Astrocyte of the spinal cord (primary cell): ENCODE measurements at regions not wholly inside any gene's neighbourhood (a gene's known extent, or its start where the extent isn't known, plus 50 kb on each side); places are given as distances from the start of the nearest gene placed in this dataset.
"Not testable (repeated sequence)": the region's sequence is repeated elsewhere in the genome, so short reads cannot be mapped to it uniquely, and the experiment has no call there.

Experiments used
- DNase-seq: peaks from one replicate; pipeline ENCODE4 v3.0.0; 2011; ENCODE audit warnings: low read depth, low spot score
- H3K4me3 ChIP-seq: 2 replicates; pipeline ENCODE4 v1.5.1; 2011; ENCODE audit warnings: low read depth, mild to moderate bottlenecking, low read length, moderate library complexity
- in situ Hi-C: cut with HindIII; loops from 2 replicates; pipeline ENCODE4 v1.10.0; 2017; ENCODE audit warnings: low sequenced_read_pairs
- TF ChIP-seq, protein P1 (sequence below): IDR thresholded peaks from 2 replicates; pipeline ENCODE4 v1.5.1; 2012; ENCODE audit warnings: low read depth, mild to moderate bottlenecking, low read length, inconsistent platforms

DNA sequence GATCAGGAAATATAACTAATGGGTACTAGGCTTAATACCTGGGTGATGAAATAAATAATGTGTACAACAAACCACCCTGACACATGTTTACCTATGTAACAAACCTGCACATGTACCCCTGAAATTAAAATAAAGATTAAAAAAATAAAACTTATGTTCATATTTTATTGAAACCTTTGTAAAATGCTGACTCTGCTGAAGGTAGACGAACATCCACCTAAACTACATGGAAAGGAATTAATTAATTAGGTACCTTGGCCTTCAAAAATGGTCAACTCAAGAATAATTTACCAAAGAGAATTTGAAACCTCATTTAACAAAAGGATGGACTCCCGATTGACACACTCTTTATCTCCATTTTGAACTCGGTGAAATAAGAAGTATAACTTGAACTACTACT is 152.3 kb upstream of the OR13F1 start:
- TF ChIP-seq, protein P1, sequence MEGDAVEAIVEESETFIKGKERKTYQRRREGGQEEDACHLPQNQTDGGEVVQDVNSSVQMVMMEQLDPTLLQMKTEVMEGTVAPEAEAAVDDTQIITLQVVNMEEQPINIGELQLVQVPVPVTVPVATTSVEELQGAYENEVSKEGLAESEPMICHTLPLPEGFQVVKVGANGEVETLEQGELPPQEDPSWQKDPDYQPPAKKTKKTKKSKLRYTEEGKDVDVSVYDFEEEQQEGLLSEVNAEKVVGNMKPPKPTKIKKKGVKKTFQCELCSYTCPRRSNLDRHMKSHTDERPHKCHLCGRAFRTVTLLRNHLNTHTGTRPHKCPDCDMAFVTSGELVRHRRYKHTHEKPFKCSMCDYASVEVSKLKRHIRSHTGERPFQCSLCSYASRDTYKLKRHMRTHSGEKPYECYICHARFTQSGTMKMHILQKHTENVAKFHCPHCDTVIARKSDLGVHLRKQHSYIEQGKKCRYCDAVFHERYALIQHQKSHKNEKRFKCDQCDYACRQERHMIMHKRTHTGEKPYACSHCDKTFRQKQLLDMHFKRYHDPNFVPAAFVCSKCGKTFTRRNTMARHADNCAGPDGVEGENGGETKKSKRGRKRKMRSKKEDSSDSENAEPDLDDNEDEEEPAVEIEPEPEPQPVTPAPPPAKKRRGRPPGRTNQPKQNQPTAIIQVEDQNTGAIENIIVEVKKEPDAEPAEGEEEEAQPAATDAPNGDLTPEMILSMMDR, result no peak
- DNase-seq, result no peak
- in situ Hi-C loops, result no loop called here

DNA sequence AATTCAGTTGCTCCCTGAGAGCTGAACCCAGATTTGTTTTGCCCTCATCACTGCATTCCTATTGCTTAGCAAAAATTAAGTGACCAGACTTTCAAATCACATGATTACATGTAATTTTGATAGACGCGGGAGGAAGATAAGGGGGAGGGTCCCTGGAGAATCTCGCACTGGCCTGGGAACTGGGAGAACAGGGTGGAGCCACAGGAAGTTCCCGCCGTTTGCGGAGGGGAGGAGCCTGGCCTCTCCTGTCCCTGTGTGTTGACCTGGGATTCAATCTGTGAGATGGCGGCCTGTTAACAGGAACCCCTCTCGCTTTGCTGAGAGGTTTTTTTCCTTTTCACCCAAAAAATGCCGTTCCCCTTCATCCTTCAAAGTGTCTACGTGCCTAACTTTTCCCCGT is 142.9 kb upstream of the OR13F1 start:
- no peak for DNase-seq
- H3K4me3 ChIP-seq, result no peak overlapping the region
- in situ Hi-C loops, result no loop called here
- TF ChIP-seq, protein P1, result no peak

More for the DNA sequence above, 152.3 kb upstream of the OR13F1 start:
- H3K4me3 ChIP-seq, result no peak overlapping the region

DNA sequence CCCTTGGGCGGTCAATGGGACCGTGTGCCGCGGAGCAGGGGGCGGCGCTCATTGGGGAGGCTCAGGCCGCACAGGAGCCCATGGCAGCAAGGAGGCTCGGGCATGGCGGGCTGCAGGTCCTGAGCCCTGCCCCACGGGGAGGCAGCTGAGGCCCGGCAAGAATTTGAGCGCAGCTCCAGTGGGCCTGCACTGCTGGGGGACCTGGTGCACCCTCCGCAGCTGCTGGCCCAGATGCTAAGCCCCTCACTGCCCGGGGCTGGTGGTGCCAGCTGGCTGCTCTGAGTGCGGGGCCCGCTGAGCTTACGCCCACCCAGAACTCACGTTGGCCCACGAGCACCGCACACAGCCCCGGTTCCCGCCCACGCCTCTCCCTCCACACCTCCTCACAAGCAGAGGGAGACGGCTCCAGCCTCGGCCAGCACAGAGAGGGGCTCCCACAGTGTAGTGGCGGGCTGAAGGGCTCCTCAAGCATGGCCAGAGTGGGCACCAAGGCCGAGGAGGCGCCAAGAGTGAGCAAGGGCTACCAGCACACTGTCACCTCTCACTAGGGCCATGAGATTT is 141.1 kb upstream of the OR13F1 start:
- TF ChIP-seq, protein P1, result no peak
- no peak for DNase-seq
- in situ Hi-C loops, result no loop called here
- no peak overlapping the region for H3K4me3 ChIP-seq

DNA sequence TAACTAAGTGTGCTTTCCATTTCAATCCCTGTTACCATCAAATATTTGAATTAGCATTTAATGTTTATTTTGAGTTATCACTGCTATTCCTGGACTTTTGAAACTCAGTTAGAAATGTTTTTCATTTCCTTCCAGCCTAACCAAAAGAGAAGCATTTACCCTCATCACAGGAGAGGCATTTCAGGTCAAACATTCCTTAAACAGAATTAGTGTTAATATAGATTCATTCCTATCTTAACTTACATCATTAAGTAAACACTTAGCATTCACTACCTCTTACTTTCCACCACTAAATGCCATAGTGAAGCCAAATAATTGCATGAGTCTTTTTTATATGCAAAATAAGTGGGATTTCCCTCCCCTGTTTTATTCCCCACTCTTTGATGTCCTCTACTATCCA is 136.6 kb upstream of the OR13F1 start:
- in situ Hi-C loops, result no loop called here
- TF ChIP-seq, protein P1, result no peak

DNA sequence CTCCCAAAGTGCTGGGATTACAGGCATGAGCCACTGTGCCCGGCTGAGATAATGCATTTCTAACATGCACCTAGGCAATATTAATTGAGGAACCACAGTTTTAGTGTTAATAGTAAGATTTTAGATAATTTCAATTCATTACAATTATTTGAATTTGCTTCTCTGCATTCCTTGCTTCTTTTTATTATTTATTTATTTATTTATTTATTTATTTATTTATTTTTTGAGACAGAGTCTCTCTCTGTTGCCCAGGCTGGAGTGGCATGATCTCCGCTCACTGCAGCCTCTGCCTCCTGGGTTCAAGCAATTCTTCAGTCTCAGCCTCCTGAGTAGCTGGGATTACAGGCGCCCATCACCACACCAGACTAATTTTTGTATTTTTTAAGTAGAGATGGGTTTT is 135.7 kb upstream of the OR13F1 start:
- H3K4me3 ChIP-seq, DNase-seq, in situ Hi-C loops: not testable (repeated sequence)

More for the DNA sequence above, 136.6 kb upstream of the OR13F1 start:
- no peak overlapping the region for H3K4me3 ChIP-seq
- peak; percentile 3 for DNase-seq

DNA sequence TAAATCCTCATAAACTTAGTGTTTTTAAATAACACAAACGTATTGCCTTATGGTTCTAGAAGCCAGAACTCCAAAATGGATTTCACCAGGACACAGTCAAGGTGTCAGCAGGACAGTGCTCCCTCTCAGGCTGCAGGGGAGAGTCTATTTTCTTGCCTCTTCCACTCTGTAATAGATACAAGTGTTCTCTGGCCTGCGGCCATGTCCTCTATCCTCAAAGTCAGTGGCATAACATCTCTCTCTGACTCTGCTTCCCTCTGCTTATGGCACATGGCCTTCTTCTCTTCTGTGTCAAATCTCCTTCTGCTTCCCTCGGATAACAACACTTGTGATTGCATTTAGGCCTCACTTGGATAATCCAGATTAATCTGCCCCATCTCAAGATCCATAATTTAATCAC is 129.4 kb upstream of the OR13F1 start:
- in situ Hi-C loops, result no loop called here
- no peak overlapping the region for H3K4me3 ChIP-seq
- DNase-seq, result no peak
- TF ChIP-seq, protein P1, result no peak

DNA sequence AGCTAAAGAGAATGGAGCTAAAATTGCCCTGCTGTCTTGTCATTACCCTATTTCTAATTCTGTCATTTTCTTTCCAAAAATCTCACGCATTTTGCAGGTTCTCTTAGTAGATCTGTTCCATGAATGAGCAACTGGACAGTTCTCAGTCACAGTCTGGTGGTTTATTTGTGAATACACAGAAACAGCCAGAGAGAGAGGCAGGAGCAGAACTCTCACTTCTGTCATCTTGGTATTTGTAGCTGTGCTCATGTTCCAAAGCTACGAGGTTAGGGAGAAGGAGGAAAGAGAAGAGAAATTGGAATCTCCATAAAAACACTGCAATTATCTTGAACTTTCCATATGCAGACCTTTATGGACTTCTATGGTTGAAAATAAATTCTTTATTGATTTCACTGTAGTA is 118.0 kb upstream of the OR13F1 start:
- TF ChIP-seq, protein P1, result no peak

More for the DNA sequence above, 118.0 kb upstream of the OR13F1 start:
- H3K4me3 ChIP-seq, result no peak overlapping the region
- in situ Hi-C loops, result no loop called here
- no peak for DNase-seq
